ENCODE measurements at regions not wholly inside any gene's neighbourhood (a gene's known extent, or its start where the extent isn't known, plus 50 kb on each side); places are given as distances from the start of the nearest gene placed in this dataset.

- 87 to 90% methylated on average over 5 of the region's 5 CpGs for WGBS, 2 donors
- DNase-seq (ENCODE audit: low spot score in 2 of 2): no peak
- TF ChIP-seq CTCF (IDR thresholded peaks at IDR 0.05) (no peak), POLR2A (IDR thresholded peaks at IDR 0.05) (no peak)
- intact Hi-C loops (cut with DNase I; ENCODE audit: low total_unique reads): loop anchor here (5.0 kb wide), 1 partner anchor 218 kb away; no protein-coding TSS in a partner anchor
- no peak overlapping the region for H3K4me3 ChIP-seq (ENCODE audit: low read depth, poor library complexity, severe bottlenecking)
Measured at GRCh38 chr15:38690216-38690615, 125.6 kb upstream of the RASGRP1 start.

GRCh38 chr15:38690719-38691332, 126.2 kb upstream of the RASGRP1 start:
- DNase-seq (ENCODE audit: low spot score in 2 of 2): peak; percentile 53 to 90
- TF ChIP-seq CTCF (IDR thresholded peaks at IDR 0.05) (no peak), POLR2A (IDR thresholded peaks at IDR 0.05) (no peak)
- intact Hi-C loops (cut with DNase I; ENCODE audit: low total_unique reads): loop anchor here (5.0 kb wide), 1 partner anchor 219 kb away; no protein-coding TSS in a partner anchor
- H3K4me3 ChIP-seq (ENCODE audit: low read depth, poor library complexity, severe bottlenecking): no peak overlapping the region
- WGBS, 2 donors: 20% methylated on average over 4 of the region's 4 CpGs

- TF ChIP-seq POLR2A (IDR thresholded peaks at IDR 0.05) (no peak), CTCF (IDR thresholded peaks at IDR 0.05) (no peak)
- 78 to 83% methylated on average over 2 of the region's 2 CpGs for WGBS, 2 donors
- H3K4me3 ChIP-seq (ENCODE audit: low read depth, poor library complexity, severe bottlenecking): no peak overlapping the region
- intact Hi-C loops (cut with DNase I; ENCODE audit: low total_unique reads): loop anchor here (5.0 kb wide), 1 partner anchor 219 kb away; no protein-coding TSS in a partner anchor
- no peak for DNase-seq (ENCODE audit: low spot score in 2 of 2)
Measured at GRCh38 chr15:38691377-38691776, 126.8 kb upstream of the RASGRP1 start.

- TF ChIP-seq POLR2A (IDR thresholded peaks at IDR 0.05): no peak
- intact Hi-C loops (cut with DNase I; ENCODE audit: low total_unique reads): loop anchor here (5.0 kb wide), 1 partner anchor 220 kb away; no protein-coding TSS in a partner anchor
- WGBS, 2 donors: 59 to 66% methylated on average over 7 of the region's 7 CpGs
- no peak overlapping the region for H3K4me3 ChIP-seq (ENCODE audit: low read depth, poor library complexity, severe bottlenecking)
- no peak for DNase-seq (ENCODE audit: low spot score in 2 of 2)
Measured at GRCh38 chr15:38691965-38692788, 127.6 kb upstream of the RASGRP1 start.

- intact Hi-C loops (cut with DNase I; ENCODE audit: low total_unique reads): loop anchor here (5.0 kb wide), 1 partner anchor 220 kb away; no protein-coding TSS in a partner anchor
- TF ChIP-seq POLR2A (IDR thresholded peaks at IDR 0.05) (no peak), CTCF (IDR thresholded peaks at IDR 0.05) (no peak)
- 83 to 92% methylated on average over 3 of the region's 3 CpGs for WGBS, 2 donors
- H3K4me3 ChIP-seq (ENCODE audit: low read depth, poor library complexity, severe bottlenecking): no peak overlapping the region
- no peak for DNase-seq (ENCODE audit: low spot score in 2 of 2)
Measured at GRCh38 chr15:38692789-38693062, 128.1 kb upstream of the RASGRP1 start.

GRCh38 chr15:38695249-38696108, 130.9 kb upstream of the RASGRP1 start:
- DNase-seq (ENCODE audit: low spot score in 2 of 2): no peak
- 88 to 89% methylated on average over 4 of the region's 4 CpGs for WGBS, 2 donors
- no peak for TF ChIP-seq POLR2A (IDR thresholded peaks at IDR 0.05)
- TF ChIP-seq CTCF (IDR thresholded peaks at IDR 0.05): no peak
- H3K4me3 ChIP-seq (ENCODE audit: low read depth, poor library complexity, severe bottlenecking): no peak overlapping the region
- intact Hi-C loops (cut with DNase I; ENCODE audit: low total_unique reads): no loop called here

Measured in lower leg skin (tissue), 4 donors.